ENCODE measurements at regions not wholly inside any gene's neighbourhood (a gene's known extent, or its start where the extent isn't known, plus 50 kb on each side); places are given as distances from the start of the nearest gene placed in this dataset.
"Not testable (repeated sequence)": the region's sequence is repeated elsewhere in the genome, so short reads cannot be mapped to it uniquely, and the experiment has no call there.

- H3K9ac ChIP-seq (ENCODE audit: extremely low read depth, insufficient read length, low read length): no peak overlapping the region
- H2AFZ ChIP-seq (ENCODE audit: low read length): no peak overlapping the region
- WGBS (ENCODE audit: extremely low coverage, insufficient read length, low lambda C conversion rate): no CpG with 5 or more reads among the region's 1 CpG
- no peak overlapping the region for H4K5ac ChIP-seq (ENCODE audit: insufficient read length, low read depth, low read length)
- Mint-ChIP-seq H3K9me3 (peaks cover 37 to 48% of the 10 kb centered on the region in 2 experiments), H3K27ac (no peak overlapping the region), H3K4me1 (0 out of 4 replicates have a peak, but pooled peaks cover 0 to 2% of the 10 kb centered on the region in 2 experiments), H3K36me3 (ENCODE audit: insufficient read depth in 1 of 3, low read depth in 3 of 3) (peaks cover 26 to 49% (median 28%) of the 10 kb centered on the region in 3 experiments), H3K27me3 (ENCODE audit: low read depth) (peaks cover 3% of the 10 kb centered on the region), H3K4me3 (no peak overlapping the region)
- H3K56ac ChIP-seq (ENCODE audit: insufficient read length, low read depth, low read length): no peak overlapping the region
- no peaks in the 10 kb centered on the region for H3K27me3 ChIP-seq (ENCODE audit: insufficient read depth, low read length)
- H2BK120ac ChIP-seq (ENCODE audit: low read depth, low read length, poor library complexity, severe bottlenecking): no peak overlapping the region
- H3K23me2 ChIP-seq (ENCODE audit: insufficient read length, low read depth, low read length, poor library complexity, severe bottlenecking): no peaks in the 10 kb centered on the region
- no peak overlapping the region for H2BK12ac ChIP-seq (ENCODE audit: insufficient read length, low read depth, low read length)
- no peaks in the 10 kb centered on the region for H3K79me1 ChIP-seq (ENCODE audit: insufficient read depth, low read depth, low read length, poor library complexity, severe bottlenecking)
- TF ChIP-seq CTCF (conservative IDR thresholded peaks at IDR 0.05): no peak
- no peak overlapping the region for H3K4me2 ChIP-seq (ENCODE audit: insufficient read depth, insufficient read length, low read length)
- H3K4me1 ChIP-seq (ENCODE audit: insufficient read depth, low read length): no peaks in the 10 kb centered on the region
- DNase-seq: no peak
- no peak overlapping the region for H2BK15ac ChIP-seq (ENCODE audit: low read depth, low read length)
- no peak overlapping the region for H3K14ac ChIP-seq (ENCODE audit: insufficient read depth, low read length)
- no peaks in the 10 kb centered on the region for H3K79me2 ChIP-seq (ENCODE audit: insufficient read depth, low read length)
- H4K91ac ChIP-seq (ENCODE audit: insufficient read length, low read depth, low read length): no peak overlapping the region
- H3K27ac ChIP-seq (ENCODE audit: insufficient read length, low read depth, low read length): no peak overlapping the region
- peaks cover 18% of the 10 kb centered on the region for H3K9me3 ChIP-seq (ENCODE audit: control insufficient read depth, low read depth, low read length)
- no peak overlapping the region for H3T11ph ChIP-seq (ENCODE audit: low read length)
- H3K23ac ChIP-seq (ENCODE audit: insufficient read length, low read depth, low read length): no peak overlapping the region
- H3K4ac ChIP-seq (ENCODE audit: low read depth, low read length): no peak overlapping the region
- H4K20me1 ChIP-seq (ENCODE audit: control insufficient read depth, insufficient read depth, insufficient read length): no peaks in the 10 kb centered on the region
- no peak overlapping the region for H2BK20ac ChIP-seq (ENCODE audit: low read depth, low read length, poor library complexity, severe bottlenecking)
- no peak overlapping the region for H2BK5ac ChIP-seq (ENCODE audit: insufficient read length, low read length)
- no peak overlapping the region for H2AK5ac ChIP-seq (ENCODE audit: insufficient read length, low read length)
- no peak overlapping the region for H3K18ac ChIP-seq (ENCODE audit: insufficient read length, low read depth, low read length)
- no peak overlapping the region for H4K8ac ChIP-seq (replicated peaks; ENCODE audit: insufficient read length, low read depth, low read length)
These were observed 152.6 kb upstream of the HDDC2 start for GRCh38 chr6:125454351-125454750.

- H3K4me1 ChIP-seq (ENCODE audit: insufficient read depth, low read length); H4K20me1 ChIP-seq (ENCODE audit: control insufficient read depth, insufficient read depth, insufficient read length); H3K56ac ChIP-seq (ENCODE audit: insufficient read length, low read depth, low read length); H3K27me3 ChIP-seq (ENCODE audit: insufficient read depth, low read length); H2BK12ac ChIP-seq (ENCODE audit: insufficient read length, low read depth, low read length); H2BK20ac ChIP-seq (ENCODE audit: low read depth, low read length, poor library complexity, severe bottlenecking); H3K27ac ChIP-seq (ENCODE audit: insufficient read length, low read depth, low read length); H3K4me2 ChIP-seq (ENCODE audit: insufficient read depth, insufficient read length, low read length); H2AFZ ChIP-seq (ENCODE audit: low read length); H3K79me2 ChIP-seq (ENCODE audit: insufficient read depth, low read length); H4K91ac ChIP-seq (ENCODE audit: insufficient read length, low read depth, low read length); H2BK120ac ChIP-seq (ENCODE audit: low read depth, low read length, poor library complexity, severe bottlenecking); H2AK5ac ChIP-seq (ENCODE audit: insufficient read length, low read length); H3K9me3 ChIP-seq (ENCODE audit: control insufficient read depth, low read depth, low read length); H2BK5ac ChIP-seq (ENCODE audit: insufficient read length, low read length); H3K4me1 Mint-ChIP-seq; H3K4ac ChIP-seq (ENCODE audit: low read depth, low read length); H3K9ac ChIP-seq (ENCODE audit: extremely low read depth, insufficient read length, low read length); H3K4me3 Mint-ChIP-seq; H3K18ac ChIP-seq (ENCODE audit: insufficient read length, low read depth, low read length); DNase-seq; H4K8ac ChIP-seq (replicated peaks; ENCODE audit: insufficient read length, low read depth, low read length); H2BK15ac ChIP-seq (ENCODE audit: low read depth, low read length); H3K23ac ChIP-seq (ENCODE audit: insufficient read length, low read depth, low read length); H3T11ph ChIP-seq (ENCODE audit: low read length); H3K27me3 Mint-ChIP-seq (ENCODE audit: low read depth); H3K27ac Mint-ChIP-seq; H3K79me1 ChIP-seq (ENCODE audit: insufficient read depth, low read depth, low read length, poor library complexity, severe bottlenecking); H3K14ac ChIP-seq (ENCODE audit: insufficient read depth, low read length); H4K5ac ChIP-seq (ENCODE audit: insufficient read length, low read depth, low read length); H3K23me2 ChIP-seq (ENCODE audit: insufficient read length, low read depth, low read length, poor library complexity, severe bottlenecking): not testable (repeated sequence)
- H3K36me3 Mint-ChIP-seq (ENCODE audit: insufficient read depth in 1 of 3, low read depth in 3 of 3): peaks cover 29 to 45% (median 31%) of the 10 kb centered on the region in 3 experiments
- WGBS (ENCODE audit: extremely low coverage, insufficient read length, low lambda C conversion rate): no CpG with 5 or more reads among the region's 1 CpG
- H3K9me3 Mint-ChIP-seq: peaks cover 36 to 46% of the 10 kb centered on the region in 2 experiments
These were observed 156.7 kb upstream of the HDDC2 start for GRCh38 chr6:125458493-125458892.
